Endothelial cell of umbilical vein (primary cell): ENCODE measurements at regions not wholly inside any gene's neighbourhood (a gene's known extent, or its start where the extent isn't known, plus 50 kb on each side); places are given as distances from the start of the nearest gene placed in this dataset.

Source experiments
- CTCF ChIP-seq, 2 donors: IDR thresholded peaks; 1 replicate in 1 of 2; 2 replicates in 1 of 2; pipeline ENCODE4 v1.5.1; 2011; ENCODE audit warnings: low read length in 2 of 2, mild to moderate bottlenecking in 2 of 2, moderate library complexity in 2 of 2, control low read depth in 1 of 2, inconsistent platforms in 1 of 2, low read depth in 1 of 2; ENCODE audit not compliant: insufficient read depth in 1 of 2; ENCODE audit errors: extremely low read depth in 1 of 2
- EZH2 ChIP-seq: IDR thresholded peaks from 2 replicates; pipeline ENCODE4 v1.6.1; 2012; ENCODE audit warnings: borderline replicate concordance, low read depth, mild to moderate bottlenecking, moderate library complexity, low read length, inconsistent platforms; ENCODE audit not compliant: severe bottlenecking
- FOS ChIP-seq: IDR thresholded peaks from 2 replicates; pipeline ENCODE4 v1.6.1; 2011; ENCODE audit warnings: mild to moderate bottlenecking, low read length, moderate library complexity, borderline replicate concordance; ENCODE audit not compliant: insufficient read depth
- MAX ChIP-seq: IDR thresholded peaks from 2 replicates; pipeline ENCODE4 v1.6.1; 2011; ENCODE audit not compliant: insufficient read depth, insufficient read length
- POLR2A ChIP-seq: IDR thresholded peaks from 2 replicates; pipeline ENCODE4 v1.6.1; 2012; ENCODE audit warnings: low read depth, mild to moderate bottlenecking, control low read depth, low read length

- TF ChIP-seq CTCF (IDR thresholded peaks at IDR 0.05; ENCODE audit: extremely low read depth in 1 of 2, insufficient read depth in 1 of 2, low read depth in 1 of 2, low read length in 2 of 2) = no peak
- no peak for TF ChIP-seq POLR2A
- no peak for TF ChIP-seq MAX
- no peak for TF ChIP-seq EZH2
- TF ChIP-seq FOS = no peak
These were observed 172.5 kb downstream of the DLEU7 start for GRCh38 chr13:50670847-50671496.
